OCI-LY7 (cell line): ENCODE measurements at regions not wholly inside any gene's neighbourhood (a gene's known extent, or its start where the extent isn't known, plus 50 kb on each side); places are given as distances from the start of the nearest gene placed in this dataset.
"Not testable (repeated sequence)": the region's sequence is repeated elsewhere in the genome, so short reads cannot be mapped to it uniquely, and the experiment has no call there.

Source experiments
- BruUV-seq: library from RNA; stranded (reverse); fragments of 400-500 nt; replicated peaks from 2 replicates; lab custom pipeline; 2021; lab: Mats Ljungman, UMichigan
- CTCF ChIA-PET: fragments of 300-600 bp; sonication (Branson Sonifier 250); formaldehyde crosslinking; loops from one replicate; lab custom pipeline; 2022; ENCODE audit warnings: antibody characterized with exemption; ENCODE audit not compliant: unreplicated experiment; lab: Charles Lee
- POLR2A ChIA-PET: fragments of 300-600 bp; sonication (Branson Sonifier 250); formaldehyde crosslinking; loops from one replicate; lab custom pipeline; 2022; ENCODE audit warnings: antibody characterized with exemption; lab: Charles Lee
- DNase-seq: peaks from one replicate; pipeline ENCODE4 v3.0.0-alpha.2; 2015; ENCODE audit warnings: low spot score
- H2AFZ ChIP-seq: fragments of 200-600 bp; sonication (generic), shearing (Covaris generic); 2 replicates; pipeline ENCODE4 v1.6.1; 2014; ENCODE audit warnings: mild to moderate bottlenecking, antibody characterized with exemption, low read length, moderate library complexity
- H3K27ac ChIP-seq: fragments of 200-600 bp; sonication (generic); 2 replicates; pipeline ENCODE4 v1.5.1; 2014; ENCODE audit warnings: mixed run types, low read depth, mild to moderate bottlenecking, moderate library complexity, low read length, inconsistent platforms; ENCODE audit not compliant: poor library complexity, severe bottlenecking
- H3K36me3 ChIP-seq: fragments of 200-600 bp; sonication (generic); 2 replicates; pipeline ENCODE4 v1.6.1; 2014; ENCODE audit warnings: mild to moderate bottlenecking, antibody characterized with exemption, low read length, moderate library complexity, mixed read lengths; ENCODE audit not compliant: insufficient read depth
- H3K4me1 ChIP-seq: fragments of 200-600 bp; sonication (generic); 2 replicates; pipeline ENCODE4 v1.5.1; 2014; ENCODE audit warnings: mild to moderate bottlenecking, low read length; ENCODE audit not compliant: insufficient read depth, poor library complexity, severe bottlenecking
- H3K4me2 ChIP-seq: fragments of 200-600 bp; sonication (generic); 2 replicates; pipeline ENCODE4 v1.6.1; 2014; ENCODE audit warnings: mild to moderate bottlenecking, low read length
- H3K4me3 ChIP-seq: fragments of 200-600 bp; sonication (generic); 2 replicates; pipeline ENCODE4 v1.5.1; 2014; ENCODE audit warnings: mild to moderate bottlenecking, low read depth, low read length; ENCODE audit not compliant: poor library complexity, severe bottlenecking
- H3K79me2 ChIP-seq: fragments of 200-600 bp; sonication (generic); 2 replicates; pipeline ENCODE4 v1.6.1; 2016; ENCODE audit warnings: low read depth, mild to moderate bottlenecking, low read length, moderate library complexity, mixed read lengths; ENCODE audit not compliant: insufficient read depth
- H3K9me2 ChIP-seq: fragments of 200-600 bp; sonication (generic); 2 replicates; pipeline ENCODE4 v1.6.1; 2016; ENCODE audit warnings: mild to moderate bottlenecking, low read length, mixed read lengths; ENCODE audit not compliant: insufficient read depth
- H3K9me3 ChIP-seq: fragments of 200-600 bp; sonication (generic); 2 replicates; pipeline ENCODE4 v1.6.1; 2014; ENCODE audit warnings: mild to moderate bottlenecking, mixed run types, low read length, mixed read lengths
- H4K20me1 ChIP-seq: fragments of 200-600 bp; sonication (generic); 2 replicates; pipeline ENCODE4 v1.6.1; 2014; ENCODE audit warnings: mild to moderate bottlenecking, antibody characterized with exemption, low read length, moderate library complexity, mixed read lengths; ENCODE audit not compliant: insufficient read depth
- CTCF ChIP-seq: fragments of 200-600 bp; sonication (generic); conservative IDR thresholded peaks from 2 replicates; pipeline ENCODE4 v1.5.1; 2014; ENCODE audit warnings: mild to moderate bottlenecking, antibody characterized with exemption, low read length, moderate library complexity, mixed read lengths
- EZH2phosphoT487 ChIP-seq: fragments of 200-600 bp; sonication (generic); IDR thresholded peaks from 2 replicates; pipeline ENCODE4 v1.6.1; 2018; ENCODE audit warnings: low read depth, borderline replicate concordance, mild to moderate bottlenecking, mixed run types, antibody characterized with exemption, low read length, moderate library complexity, mixed read lengths
- intact Hi-C: fragments of 100-400 bp; cut with micrococcal nuclease; formaldehyde crosslinking; loops from one replicate; pipeline ENCODE4 v1.10.0; 2022; ENCODE audit not compliant: unreplicated experiment

GRCh38 chr5:108543486-108543885 lies 161.6 kb upstream of the FBXL17 start:
- H3K9me3 ChIP-seq: no peaks in the 10 kb centered on the region
- ChIA-PET CTCF (interaction anchor here (0.5 kb wide), 1 partner anchor 283 kb away, joined by 3 read pairs; no protein-coding TSS in a partner anchor), POLR2A (no interaction called here)
- BruUV-seq: no TSS peak
- no peaks in the 10 kb centered on the region for H3K79me2 ChIP-seq
- H3K4me3 ChIP-seq: no peak overlapping the region
- no peak for TF ChIP-seq CTCF
- no peak for TF ChIP-seq EZH2phosphoT487
- no peaks in the 10 kb centered on the region for H3K4me1 ChIP-seq
- DNase-seq: no peak
- H3K36me3 ChIP-seq: no peaks in the 10 kb centered on the region
- H3K9me2 ChIP-seq: no peaks in the 10 kb centered on the region
- intact Hi-C loops: no loop called here
- no peaks in the 10 kb centered on the region for H4K20me1 ChIP-seq
- H3K4me2 ChIP-seq: no peak overlapping the region
- no peak overlapping the region for H2AFZ ChIP-seq
- H3K27ac ChIP-seq: no peak overlapping the region

GRCh38 chr5:108541836-108542235 lies 159.9 kb upstream of the FBXL17 start:
- TF ChIP-seq CTCF: no peak
- TF ChIP-seq EZH2phosphoT487: no peak
- Histone ChIP-seq H2AFZ (no peak overlapping the region), H3K9me3 (no peaks in the 10 kb centered on the region), H3K36me3 (no peaks in the 10 kb centered on the region), H3K4me3 (no peak overlapping the region), H3K9me2 (no peaks in the 10 kb centered on the region), H3K4me1 (no peaks in the 10 kb centered on the region), H3K79me2 (no peaks in the 10 kb centered on the region), H4K20me1 (no peaks in the 10 kb centered on the region), H3K4me2 (no peak overlapping the region), H3K27ac (no peak overlapping the region)
- DNase-seq: no peak
- BruUV-seq: no TSS peak
- intact Hi-C loops: no loop called here
- ChIA-PET POLR2A (interaction anchor here (0.6 kb wide), 1 partner anchor 734 kb away, joined by 3 read pairs; no protein-coding TSS in a partner anchor), CTCF (no interaction called here)

- no peaks in the 10 kb centered on the region for H3K9me2 ChIP-seq
- no peak overlapping the region for H3K4me2 ChIP-seq
- DNase-seq: no peak
- H3K4me1 ChIP-seq: no peaks in the 10 kb centered on the region
- no peaks in the 10 kb centered on the region for H3K9me3 ChIP-seq
- no peaks in the 10 kb centered on the region for H4K20me1 ChIP-seq
- no peaks in the 10 kb centered on the region for H3K36me3 ChIP-seq
- no peak for TF ChIP-seq EZH2phosphoT487
- no peak for TF ChIP-seq CTCF
- intact Hi-C loops: no loop called here
- H3K79me2 ChIP-seq: no peaks in the 10 kb centered on the region
- no TSS peak for BruUV-seq
- CTCF ChIA-PET: interaction anchor here (0.6 kb wide), 1 partner anchor 298 kb away, joined by 3 read pairs; no protein-coding TSS in a partner anchor
- POLR2A ChIA-PET: interaction anchor here (1.6 kb wide), 1 partner anchor 12 kb away, joined by 4 read pairs; no protein-coding TSS in a partner anchor
- H2AFZ ChIP-seq: no peak overlapping the region
- no peak overlapping the region for H3K27ac ChIP-seq
- no peak overlapping the region for H3K4me3 ChIP-seq
Measured at GRCh38 chr5:108536321-108536720, 154.4 kb upstream of the FBXL17 start.

GRCh38 chr5:108532129-108532445 lies 150.2 kb upstream of the FBXL17 start:
- H3K9me2 ChIP-seq, CTCF ChIA-PET, H3K27ac ChIP-seq, H3K4me3 ChIP-seq, H3K4me1 ChIP-seq, BruUV-seq, H2AFZ ChIP-seq, H3K79me2 ChIP-seq, intact Hi-C loops, H3K36me3 ChIP-seq, H3K9me3 ChIP-seq, DNase-seq, H3K4me2 ChIP-seq, H4K20me1 ChIP-seq: not testable (repeated sequence)
- POLR2A ChIA-PET: interaction anchor here (0.8 kb wide), 1 partner anchor 16 kb away, joined by 3 read pairs; no protein-coding TSS in a partner anchor
